Ovary (tissue), 3 donors: ENCODE measurements at regions not wholly inside any gene's neighbourhood (a gene's known extent, or its start where the extent isn't known, plus 50 kb on each side); places are given as distances from the start of the nearest gene placed in this dataset.

Experiments
- CTCF ChIP-seq, 3 donors: fragments of 450-650 bp in 2 of 3; fragments of 200-600 bp in 1 of 3; IDR thresholded peaks; one replicate each; pipeline versions ENCODE4 v1.5.1 to v1.8.0; 2016 to 2022; ENCODE audit warnings: antibody characterized with exemption in 3 of 3, mild to moderate bottlenecking in 1 of 3
- EP300 ChIP-seq: sonication (generic); formaldehyde crosslinking; IDR thresholded peaks from one replicate; pipeline ENCODE4 v1.6.1; 2017; ENCODE audit warnings: antibody characterized with exemption
- donor health status: DM: no; HTN: no; CAD: no.

DNA sequence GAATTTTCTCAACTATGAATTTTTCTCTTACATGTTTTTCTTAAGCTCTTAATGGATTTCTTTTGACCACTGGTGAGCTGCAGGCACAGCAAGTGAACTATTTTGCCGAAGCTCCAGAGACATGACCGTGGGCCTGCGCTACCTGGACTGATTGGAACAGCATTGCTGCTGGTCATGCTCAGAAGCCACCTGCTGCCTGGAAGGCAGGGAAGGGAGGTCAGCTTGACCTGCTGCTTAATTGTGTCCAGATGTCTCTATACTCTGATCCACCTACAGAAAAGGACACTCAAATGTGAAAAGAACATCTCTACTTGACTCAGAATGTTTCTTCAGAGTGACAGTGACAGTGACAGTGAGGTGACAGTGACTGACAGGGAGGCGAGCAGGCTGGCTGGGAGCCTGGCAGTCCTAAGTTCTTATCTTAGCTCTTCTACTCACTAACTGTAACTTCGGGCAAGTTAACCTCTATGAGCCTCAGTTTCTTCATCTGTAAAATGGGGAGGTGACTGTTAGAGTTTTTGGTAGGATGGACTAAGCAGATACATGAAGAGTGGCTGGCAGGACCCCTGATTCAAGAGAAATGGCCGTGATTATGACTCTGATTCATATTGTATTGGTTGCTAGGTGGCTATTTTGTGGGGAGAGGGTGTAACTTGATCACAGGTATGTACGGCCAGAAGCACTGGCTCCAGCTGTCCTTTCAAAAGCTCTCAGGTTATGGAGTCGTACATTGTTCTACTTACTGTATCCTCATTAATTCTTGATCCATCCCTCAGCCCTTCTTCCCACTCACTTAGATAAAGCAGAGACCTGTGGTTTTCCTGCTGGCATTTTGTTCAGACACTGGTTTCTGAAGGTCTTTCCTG is 54.8 kb upstream of the DLG1 start:
- TF ChIP-seq CTCF (IDR thresholded peaks at IDR 0.05): no peak
- no peak for TF ChIP-seq EP300
